ENCODE measurements at regions not wholly inside any gene's neighbourhood (a gene's known extent, or its start where the extent isn't known, plus 50 kb on each side); places are given as distances from the start of the nearest gene placed in this dataset.

- TF ChIP-seq POLR2A (IDR thresholded peaks at IDR 0.05): no peak
- no peak for TF ChIP-seq CTCF (IDR thresholded peaks at IDR 0.05 in 4 of 5, conservative IDR thresholded peaks at IDR 0.05 in 1 of 5)
Measured at GRCh38 chr4:141328560-141329173, 108.0 kb downstream of the ZNF330 start.
